ENCODE measurements at regions not wholly inside any gene's neighbourhood (a gene's known extent, or its start where the extent isn't known, plus 50 kb on each side); places are given as distances from the start of the nearest gene placed in this dataset.

- TF ChIP-seq CTCF (IDR thresholded peaks at IDR 0.05) (no peak), POLR2AphosphoS5 (IDR thresholded peaks at IDR 0.05; ENCODE audit: insufficient read depth in 1 of 2, low read depth in 1 of 2) (no peak)
Measured at GRCh38 chr2:238567996-238568395, 141.3 kb downstream of the ASB1 start.

Measured in vagina (tissue), 2 donors.